ENCODE measurements at regions not wholly inside any gene's neighbourhood (a gene's known extent, or its start where the extent isn't known, plus 50 kb on each side); places are given as distances from the start of the nearest gene placed in this dataset.
A peak's percentile ranks its signal among the peaks of the same experiment; 100 is the strongest.

DNA sequence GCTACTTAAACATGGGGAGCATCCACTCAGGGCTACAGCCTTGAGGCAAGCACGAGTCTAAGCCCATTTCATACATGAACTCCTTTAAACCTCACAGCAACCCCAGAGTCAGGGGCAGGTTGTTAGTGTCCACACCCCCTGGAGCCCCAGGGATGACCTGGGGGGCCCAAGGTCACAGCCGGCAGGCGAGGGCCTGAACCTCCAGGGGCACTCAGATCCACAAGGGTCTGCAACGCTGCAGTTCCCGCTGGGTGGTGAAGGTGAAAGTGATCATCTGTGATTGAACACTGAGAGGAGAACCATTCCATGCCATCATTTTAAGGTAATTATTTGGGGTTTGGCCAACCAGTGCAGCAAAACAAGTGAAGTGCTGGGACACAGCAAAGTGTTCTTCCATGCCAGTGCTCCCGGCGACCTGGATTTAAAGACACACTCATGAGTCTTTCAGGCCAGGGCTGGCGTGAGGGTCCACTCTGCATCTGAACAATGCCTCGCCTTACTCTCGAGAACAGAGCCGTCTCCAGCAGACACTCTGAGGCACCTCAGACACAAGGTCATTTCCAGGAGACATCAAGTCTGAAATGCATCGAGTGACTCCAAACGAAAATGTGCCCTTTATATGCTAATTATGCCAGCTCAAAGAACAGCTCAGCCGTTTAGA is 61.6 kb upstream of the SNTG2 start:
- Histone ChIP-seq H3K4me1 (ENCODE audit: insufficient read depth, low read length) (peaks cover 5% of the 10 kb centered on the region), H3K27ac (ENCODE audit: low read depth, low read length) (no peak overlapping the region), H3K4me2 (ENCODE audit: insufficient read depth, low read length) (no peak overlapping the region), H2AFZ (ENCODE audit: low read length) (no peak overlapping the region), H4K20me1 (ENCODE audit: insufficient read depth, low read length) (no peaks in the 10 kb centered on the region), H3K4me3 (ENCODE audit: insufficient read depth, low read length) (no peak overlapping the region), H3K36me3 (ENCODE audit: insufficient read depth, low read length) (no peaks in the 10 kb centered on the region), H3K27me3 (ENCODE audit: insufficient read depth, low read length) (peaks cover 15% of the 10 kb centered on the region), H3K79me2 (ENCODE audit: insufficient read depth, low read length) (no peaks in the 10 kb centered on the region), H3K9me3 (ENCODE audit: low read depth, low read length) (no peaks in the 10 kb centered on the region)
- TF ChIP-seq, protein P1, sequence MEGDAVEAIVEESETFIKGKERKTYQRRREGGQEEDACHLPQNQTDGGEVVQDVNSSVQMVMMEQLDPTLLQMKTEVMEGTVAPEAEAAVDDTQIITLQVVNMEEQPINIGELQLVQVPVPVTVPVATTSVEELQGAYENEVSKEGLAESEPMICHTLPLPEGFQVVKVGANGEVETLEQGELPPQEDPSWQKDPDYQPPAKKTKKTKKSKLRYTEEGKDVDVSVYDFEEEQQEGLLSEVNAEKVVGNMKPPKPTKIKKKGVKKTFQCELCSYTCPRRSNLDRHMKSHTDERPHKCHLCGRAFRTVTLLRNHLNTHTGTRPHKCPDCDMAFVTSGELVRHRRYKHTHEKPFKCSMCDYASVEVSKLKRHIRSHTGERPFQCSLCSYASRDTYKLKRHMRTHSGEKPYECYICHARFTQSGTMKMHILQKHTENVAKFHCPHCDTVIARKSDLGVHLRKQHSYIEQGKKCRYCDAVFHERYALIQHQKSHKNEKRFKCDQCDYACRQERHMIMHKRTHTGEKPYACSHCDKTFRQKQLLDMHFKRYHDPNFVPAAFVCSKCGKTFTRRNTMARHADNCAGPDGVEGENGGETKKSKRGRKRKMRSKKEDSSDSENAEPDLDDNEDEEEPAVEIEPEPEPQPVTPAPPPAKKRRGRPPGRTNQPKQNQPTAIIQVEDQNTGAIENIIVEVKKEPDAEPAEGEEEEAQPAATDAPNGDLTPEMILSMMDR (IDR thresholded peaks at IDR 0.05; ENCODE audit: extremely low read depth, low read depth, low read length), result no peak
- no peak for DNase-seq (ENCODE audit: insufficient read length, low spot score, missing footprints)

DNA sequence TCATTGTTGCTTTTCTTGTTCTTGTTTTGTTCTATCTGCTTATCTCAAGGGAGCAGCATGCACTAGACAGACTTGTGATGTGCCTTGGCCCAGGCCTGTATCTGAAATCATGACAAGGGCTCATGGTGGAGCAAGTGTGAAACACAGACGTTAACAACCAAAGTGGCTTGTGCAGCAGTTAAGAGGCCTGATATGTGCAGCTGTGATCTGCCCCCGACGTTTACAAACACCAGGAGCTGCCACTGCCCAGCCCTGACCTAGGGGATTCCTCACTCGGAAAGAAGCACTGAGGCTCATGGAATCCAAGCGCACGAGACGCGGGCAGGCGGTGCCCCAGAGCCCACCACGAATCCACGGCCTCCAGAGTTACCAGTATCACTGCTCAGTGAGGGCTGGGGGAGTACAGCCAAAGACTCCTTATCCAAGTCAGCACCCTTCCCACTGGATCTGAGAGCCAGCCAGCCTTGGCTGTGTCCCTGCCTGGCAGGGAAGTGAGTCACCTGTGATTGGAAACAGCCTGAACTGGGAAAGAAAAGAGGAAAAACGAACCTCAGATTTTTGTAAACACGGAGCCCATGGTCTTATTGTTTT is 62.3 kb upstream of the SNTG2 start:
- Histone ChIP-seq H3K27me3 (ENCODE audit: insufficient read depth, low read length) (peaks cover 22% of the 10 kb centered on the region), H3K27ac (ENCODE audit: low read depth, low read length) (no peak overlapping the region), H3K79me2 (ENCODE audit: insufficient read depth, low read length) (no peaks in the 10 kb centered on the region), H3K4me3 (ENCODE audit: insufficient read depth, low read length) (no peak overlapping the region), H3K9me3 (ENCODE audit: low read depth, low read length) (no peaks in the 10 kb centered on the region), H3K4me1 (ENCODE audit: insufficient read depth, low read length) (peaks cover 5% of the 10 kb centered on the region), H2AFZ (ENCODE audit: low read length) (no peak overlapping the region), H3K4me2 (ENCODE audit: insufficient read depth, low read length) (no peak overlapping the region), H4K20me1 (ENCODE audit: insufficient read depth, low read length) (no peaks in the 10 kb centered on the region), H3K36me3 (ENCODE audit: insufficient read depth, low read length) (no peaks in the 10 kb centered on the region)
- TF ChIP-seq, protein P1 (IDR thresholded peaks at IDR 0.05; ENCODE audit: extremely low read depth, low read depth, low read length), result no peak
- peak; percentile 81 for DNase-seq (ENCODE audit: insufficient read length, low spot score, missing footprints)

DNA sequence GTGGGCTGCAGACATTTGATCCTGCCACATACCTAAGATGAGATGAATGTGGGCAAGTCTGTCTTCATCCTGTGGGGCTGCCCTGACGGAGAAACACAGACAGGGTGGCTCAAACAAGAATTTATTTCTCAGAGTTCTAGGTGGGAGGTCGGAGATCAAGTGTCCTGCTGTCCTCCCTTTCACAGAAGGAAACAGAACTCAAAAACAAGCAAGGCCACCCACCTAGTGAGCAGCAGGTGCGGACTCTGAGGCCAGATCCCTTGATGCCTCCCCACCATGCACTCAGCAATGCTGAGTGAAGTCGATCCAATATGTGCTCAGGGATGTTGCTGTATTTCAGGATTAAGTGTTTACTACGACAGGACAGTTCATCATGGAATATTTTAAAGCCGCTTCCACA is 63.0 kb upstream of the SNTG2 start:
- no peaks in the 10 kb centered on the region for H4K20me1 ChIP-seq (ENCODE audit: insufficient read depth, low read length)
- peaks cover 28% of the 10 kb centered on the region for H3K27me3 ChIP-seq (ENCODE audit: insufficient read depth, low read length)
- no peak for DNase-seq (ENCODE audit: insufficient read length, low spot score, missing footprints)
- TF ChIP-seq, protein P1 (IDR thresholded peaks at IDR 0.05; ENCODE audit: extremely low read depth, low read depth, low read length), result no peak
- no peak overlapping the region for H2AFZ ChIP-seq (ENCODE audit: low read length)
- peaks cover 5% of the 10 kb centered on the region for H3K4me1 ChIP-seq (ENCODE audit: insufficient read depth, low read length)
- H3K79me2 ChIP-seq (ENCODE audit: insufficient read depth, low read length), result no peaks in the 10 kb centered on the region
- H3K4me2 ChIP-seq (ENCODE audit: insufficient read depth, low read length), result no peak overlapping the region
- H3K4me3 ChIP-seq (ENCODE audit: insufficient read depth, low read length), result no peak overlapping the region
- H3K36me3 ChIP-seq (ENCODE audit: insufficient read depth, low read length), result no peaks in the 10 kb centered on the region
- H3K9me3 ChIP-seq (ENCODE audit: low read depth, low read length), result no peaks in the 10 kb centered on the region
- H3K27ac ChIP-seq (ENCODE audit: low read depth, low read length), result no peak overlapping the region
